ENCODE measurements at regions not wholly inside any gene's neighbourhood (a gene's known extent, or its start where the extent isn't known, plus 50 kb on each side); places are given as distances from the start of the nearest gene placed in this dataset.
A peak's percentile ranks its signal among the peaks of the same experiment; 100 is the strongest.

DNA sequence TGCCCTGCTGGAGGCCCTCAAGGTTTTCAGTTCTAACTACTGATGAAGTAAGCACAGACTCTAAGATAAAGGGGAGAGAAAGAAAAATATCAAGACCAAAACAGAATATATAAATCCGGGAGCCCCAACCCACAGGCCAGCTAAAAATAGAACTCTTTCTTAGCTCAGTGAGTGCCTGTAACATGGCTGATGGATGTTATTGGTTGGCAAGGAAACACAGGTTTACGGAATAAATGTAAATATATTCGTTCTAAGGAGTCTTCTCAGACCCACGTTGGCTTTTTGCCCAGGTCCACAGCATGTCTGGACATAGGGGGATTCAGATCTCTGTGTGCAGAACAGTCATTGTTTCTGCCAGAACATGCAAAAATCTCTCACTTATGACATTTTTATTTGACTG is 139.0 kb upstream of the SERPINE2 start:
- Histone ChIP-seq H3K36me3 (ENCODE audit: insufficient read depth, low read length) (no peaks in the 10 kb centered on the region), H3F3A (ENCODE audit: insufficient read depth, low read length, poor library complexity, severe bottlenecking) (no peaks in the 10 kb centered on the region), H3K9ac (ENCODE audit: low read length) (no peak overlapping the region), H4K20me1 (ENCODE audit: insufficient read depth) (no peaks in the 10 kb centered on the region), H3K9me2 (ENCODE audit: insufficient read depth, low read length) (no peaks in the 10 kb centered on the region), H3K9me3 (ENCODE audit: low read length) (no peaks in the 10 kb centered on the region), H3K79me2 (replicated peaks; ENCODE audit: insufficient read depth, low read length) (no peaks in the 10 kb centered on the region), H2AFZ (ENCODE audit: low read depth, low read length) (no peak overlapping the region), H3K27ac (ENCODE audit: low read length) (peak overlapping the region; percentile 54), H3K4me3 (ENCODE audit: low read length) (no peak overlapping the region), H3K4me2 (ENCODE audit: low read length) (no peak overlapping the region), H3K27me3 (ENCODE audit: insufficient read depth, low read depth, low read length) (no peaks in the 10 kb centered on the region)
- TF ChIP-seq, protein P1, sequence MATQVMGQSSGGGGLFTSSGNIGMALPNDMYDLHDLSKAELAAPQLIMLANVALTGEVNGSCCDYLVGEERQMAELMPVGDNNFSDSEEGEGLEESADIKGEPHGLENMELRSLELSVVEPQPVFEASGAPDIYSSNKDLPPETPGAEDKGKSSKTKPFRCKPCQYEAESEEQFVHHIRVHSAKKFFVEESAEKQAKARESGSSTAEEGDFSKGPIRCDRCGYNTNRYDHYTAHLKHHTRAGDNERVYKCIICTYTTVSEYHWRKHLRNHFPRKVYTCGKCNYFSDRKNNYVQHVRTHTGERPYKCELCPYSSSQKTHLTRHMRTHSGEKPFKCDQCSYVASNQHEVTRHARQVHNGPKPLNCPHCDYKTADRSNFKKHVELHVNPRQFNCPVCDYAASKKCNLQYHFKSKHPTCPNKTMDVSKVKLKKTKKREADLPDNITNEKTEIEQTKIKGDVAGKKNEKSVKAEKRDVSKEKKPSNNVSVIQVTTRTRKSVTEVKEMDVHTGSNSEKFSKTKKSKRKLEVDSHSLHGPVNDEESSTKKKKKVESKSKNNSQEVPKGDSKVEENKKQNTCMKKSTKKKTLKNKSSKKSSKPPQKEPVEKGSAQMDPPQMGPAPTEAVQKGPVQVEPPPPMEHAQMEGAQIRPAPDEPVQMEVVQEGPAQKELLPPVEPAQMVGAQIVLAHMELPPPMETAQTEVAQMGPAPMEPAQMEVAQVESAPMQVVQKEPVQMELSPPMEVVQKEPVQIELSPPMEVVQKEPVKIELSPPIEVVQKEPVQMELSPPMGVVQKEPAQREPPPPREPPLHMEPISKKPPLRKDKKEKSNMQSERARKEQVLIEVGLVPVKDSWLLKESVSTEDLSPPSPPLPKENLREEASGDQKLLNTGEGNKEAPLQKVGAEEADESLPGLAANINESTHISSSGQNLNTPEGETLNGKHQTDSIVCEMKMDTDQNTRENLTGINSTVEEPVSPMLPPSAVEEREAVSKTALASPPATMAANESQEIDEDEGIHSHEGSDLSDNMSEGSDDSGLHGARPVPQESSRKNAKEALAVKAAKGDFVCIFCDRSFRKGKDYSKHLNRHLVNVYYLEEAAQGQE (IDR thresholded peaks at IDR 0.05; ENCODE audit: borderline replicate concordance): peak; percentile 36
- TF ChIP-seq RAD21 (conservative IDR thresholded peaks at IDR 0.05) (no peak), MXI1 (conservative IDR thresholded peaks at IDR 0.05; ENCODE audit: poor library complexity, severe bottlenecking) (no peak)

DNA sequence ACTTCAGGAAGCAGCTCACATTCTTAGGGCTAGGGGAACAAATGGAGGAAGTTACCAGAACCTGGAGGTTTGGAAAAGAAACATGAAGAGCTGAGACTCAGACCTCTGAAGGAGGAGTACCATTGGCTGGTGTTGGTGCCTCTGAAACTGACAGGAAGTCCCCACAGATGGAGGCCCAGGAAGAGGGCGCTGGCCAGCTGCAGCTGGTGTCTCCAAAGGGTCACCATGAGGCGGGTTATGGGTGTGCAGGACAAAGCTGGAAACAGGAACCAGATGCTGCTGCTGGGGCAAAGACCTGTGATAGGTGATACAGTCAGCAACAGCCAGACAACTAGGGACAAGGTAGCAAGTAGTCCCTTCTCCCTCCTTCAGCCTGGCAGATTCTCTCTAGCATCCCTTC is 136.5 kb upstream of the SERPINE2 start:
- Histone ChIP-seq H2AFZ (ENCODE audit: low read depth, low read length) (no peak overlapping the region), H3K36me3 (ENCODE audit: insufficient read depth, low read length) (no peaks in the 10 kb centered on the region), H3K9me2 (ENCODE audit: insufficient read depth, low read length) (no peaks in the 10 kb centered on the region), H3F3A (ENCODE audit: insufficient read depth, low read length, poor library complexity, severe bottlenecking) (no peaks in the 10 kb centered on the region), H3K9me3 (ENCODE audit: low read length) (no peaks in the 10 kb centered on the region), H3K9ac (ENCODE audit: low read length) (no peak overlapping the region), H3K79me2 (replicated peaks; ENCODE audit: insufficient read depth, low read length) (no peaks in the 10 kb centered on the region), H3K4me2 (ENCODE audit: low read length) (no peak overlapping the region), H3K27ac (ENCODE audit: low read length) (no peak overlapping the region), H3K4me3 (ENCODE audit: low read length) (no peak overlapping the region), H3K27me3 (ENCODE audit: insufficient read depth, low read depth, low read length) (no peaks in the 10 kb centered on the region), H4K20me1 (ENCODE audit: insufficient read depth) (no peaks in the 10 kb centered on the region)
- TF ChIP-seq MXI1 (conservative IDR thresholded peaks at IDR 0.05; ENCODE audit: poor library complexity, severe bottlenecking) (no peak), RAD21 (conservative IDR thresholded peaks at IDR 0.05) (no peak)
- TF ChIP-seq, protein P2, sequence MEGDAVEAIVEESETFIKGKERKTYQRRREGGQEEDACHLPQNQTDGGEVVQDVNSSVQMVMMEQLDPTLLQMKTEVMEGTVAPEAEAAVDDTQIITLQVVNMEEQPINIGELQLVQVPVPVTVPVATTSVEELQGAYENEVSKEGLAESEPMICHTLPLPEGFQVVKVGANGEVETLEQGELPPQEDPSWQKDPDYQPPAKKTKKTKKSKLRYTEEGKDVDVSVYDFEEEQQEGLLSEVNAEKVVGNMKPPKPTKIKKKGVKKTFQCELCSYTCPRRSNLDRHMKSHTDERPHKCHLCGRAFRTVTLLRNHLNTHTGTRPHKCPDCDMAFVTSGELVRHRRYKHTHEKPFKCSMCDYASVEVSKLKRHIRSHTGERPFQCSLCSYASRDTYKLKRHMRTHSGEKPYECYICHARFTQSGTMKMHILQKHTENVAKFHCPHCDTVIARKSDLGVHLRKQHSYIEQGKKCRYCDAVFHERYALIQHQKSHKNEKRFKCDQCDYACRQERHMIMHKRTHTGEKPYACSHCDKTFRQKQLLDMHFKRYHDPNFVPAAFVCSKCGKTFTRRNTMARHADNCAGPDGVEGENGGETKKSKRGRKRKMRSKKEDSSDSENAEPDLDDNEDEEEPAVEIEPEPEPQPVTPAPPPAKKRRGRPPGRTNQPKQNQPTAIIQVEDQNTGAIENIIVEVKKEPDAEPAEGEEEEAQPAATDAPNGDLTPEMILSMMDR (IDR thresholded peaks at IDR 0.05; ENCODE audit: poor library complexity, severe bottlenecking): no peak
- TF ChIP-seq, protein P1 (IDR thresholded peaks at IDR 0.05; ENCODE audit: borderline replicate concordance): no peak

Measured in neural cell (in vitro differentiated cells).